ENCODE measurements at regions not wholly inside any gene's neighbourhood (a gene's known extent, or its start where the extent isn't known, plus 50 kb on each side); places are given as distances from the start of the nearest gene placed in this dataset.

DNA sequence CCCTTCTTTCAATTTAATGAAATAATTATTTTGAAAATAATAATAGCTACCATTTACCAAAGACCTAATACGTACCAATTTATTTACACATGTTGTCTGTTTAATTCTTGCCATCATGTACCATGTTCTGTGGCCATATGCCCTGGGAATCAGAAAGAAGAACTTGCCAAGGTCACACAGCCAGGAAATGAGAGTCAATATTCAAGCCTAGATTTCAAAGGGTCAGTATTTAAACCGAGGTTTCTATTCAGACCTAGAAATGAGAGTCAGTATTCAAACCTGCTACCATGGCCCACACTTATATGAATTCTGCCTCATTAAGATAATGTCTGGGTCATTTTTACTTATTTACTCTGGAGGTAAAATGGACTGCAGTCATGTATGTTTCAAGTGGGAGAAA lies 103.6 kb upstream of the TBL1XR1 start:
- Histone ChIP-seq H3K4me1 (no peaks in the 10 kb centered on the region), H3K4me3 (no peak overlapping the region), H3K9me3 (no peaks in the 10 kb centered on the region), H3K27ac (no peak overlapping the region), H3K27me3 (no peaks in the 10 kb centered on the region), H3K36me3 (no peaks in the 10 kb centered on the region)
- no peak for TF ChIP-seq POLR2A (IDR thresholded peaks at IDR 0.05)
- no peak for TF ChIP-seq EP300 (IDR thresholded peaks at IDR 0.05)
- 86% methylated on average over 2 of the region's 2 CpGs for WGBS
- DNase-seq (ENCODE audit: low spot score in 2 of 2): no peak

DNA sequence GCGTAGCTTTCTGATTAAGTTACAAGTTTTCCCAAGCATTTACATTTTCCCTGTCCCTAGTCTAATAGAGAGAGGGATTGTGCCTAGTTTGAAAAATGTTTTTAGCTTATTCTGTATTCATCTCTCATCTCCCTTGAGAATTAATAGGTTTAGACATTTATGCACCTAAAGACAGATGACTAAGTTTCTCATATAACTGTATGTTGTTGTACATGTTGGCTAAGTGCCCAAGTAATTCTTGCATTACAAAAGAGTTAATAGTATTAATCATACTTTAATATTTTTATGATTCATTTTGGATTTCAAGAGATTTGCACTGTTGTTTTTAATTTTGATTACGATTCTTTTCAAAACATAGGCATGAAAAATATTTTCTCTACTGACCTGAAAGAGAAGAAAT lies 109.0 kb upstream of the TBL1XR1 start:
- TF ChIP-seq EP300 (IDR thresholded peaks at IDR 0.05): no peak
- TF ChIP-seq POLR2A (IDR thresholded peaks at IDR 0.05): no peak
- TF ChIP-seq POLR2AphosphoS5 (IDR thresholded peaks at IDR 0.05): no peak
- TF ChIP-seq, protein P1, sequence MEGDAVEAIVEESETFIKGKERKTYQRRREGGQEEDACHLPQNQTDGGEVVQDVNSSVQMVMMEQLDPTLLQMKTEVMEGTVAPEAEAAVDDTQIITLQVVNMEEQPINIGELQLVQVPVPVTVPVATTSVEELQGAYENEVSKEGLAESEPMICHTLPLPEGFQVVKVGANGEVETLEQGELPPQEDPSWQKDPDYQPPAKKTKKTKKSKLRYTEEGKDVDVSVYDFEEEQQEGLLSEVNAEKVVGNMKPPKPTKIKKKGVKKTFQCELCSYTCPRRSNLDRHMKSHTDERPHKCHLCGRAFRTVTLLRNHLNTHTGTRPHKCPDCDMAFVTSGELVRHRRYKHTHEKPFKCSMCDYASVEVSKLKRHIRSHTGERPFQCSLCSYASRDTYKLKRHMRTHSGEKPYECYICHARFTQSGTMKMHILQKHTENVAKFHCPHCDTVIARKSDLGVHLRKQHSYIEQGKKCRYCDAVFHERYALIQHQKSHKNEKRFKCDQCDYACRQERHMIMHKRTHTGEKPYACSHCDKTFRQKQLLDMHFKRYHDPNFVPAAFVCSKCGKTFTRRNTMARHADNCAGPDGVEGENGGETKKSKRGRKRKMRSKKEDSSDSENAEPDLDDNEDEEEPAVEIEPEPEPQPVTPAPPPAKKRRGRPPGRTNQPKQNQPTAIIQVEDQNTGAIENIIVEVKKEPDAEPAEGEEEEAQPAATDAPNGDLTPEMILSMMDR (IDR thresholded peaks at IDR 0.05): no peak
- no peaks in the 10 kb centered on the region for H3K36me3 ChIP-seq
- H3K27me3 ChIP-seq: no peaks in the 10 kb centered on the region
- no peak overlapping the region for H3K27ac ChIP-seq
- no peak overlapping the region for H3K4me3 ChIP-seq
- WGBS: 70% methylated on average over 2 of the region's 2 CpGs
- DNase-seq (ENCODE audit: low spot score in 2 of 2): no peak
- H3K9me3 ChIP-seq: peaks cover 5% of the 10 kb centered on the region
- no peaks in the 10 kb centered on the region for H3K4me1 ChIP-seq

DNA sequence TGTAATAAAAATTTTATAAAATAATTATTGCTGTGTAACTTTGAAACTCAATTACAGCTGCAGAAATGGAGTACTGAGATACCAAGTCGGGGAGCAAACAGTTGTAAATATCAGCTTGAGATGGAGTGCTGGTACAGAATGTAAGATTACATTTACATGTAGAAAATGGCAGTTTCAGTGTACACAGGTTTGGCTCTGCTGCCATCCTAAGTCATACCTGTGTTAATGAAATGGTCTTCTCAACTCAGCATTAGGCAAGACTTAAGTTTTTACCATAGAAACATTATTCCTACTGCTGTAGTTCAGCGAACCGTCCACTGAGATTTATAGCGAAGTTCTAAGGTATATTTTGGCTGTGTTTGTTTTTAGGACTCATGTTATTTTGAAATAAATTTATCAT lies 110.1 kb upstream of the TBL1XR1 start:
- no peak for DNase-seq (ENCODE audit: low spot score in 2 of 2)
- H3K9me3 ChIP-seq: peaks cover 5% of the 10 kb centered on the region
- no peaks in the 10 kb centered on the region for H3K36me3 ChIP-seq
- no peak overlapping the region for H3K4me3 ChIP-seq
- WGBS: 86% methylated on average over 4 of the region's 4 CpGs
- no peak for TF ChIP-seq POLR2A (IDR thresholded peaks at IDR 0.05)
- TF ChIP-seq EP300 (IDR thresholded peaks at IDR 0.05): no peak
- TF ChIP-seq, protein P1 (IDR thresholded peaks at IDR 0.05): no peak
- no peak for TF ChIP-seq POLR2AphosphoS5 (IDR thresholded peaks at IDR 0.05)
- H3K4me1 ChIP-seq: no peaks in the 10 kb centered on the region
- H3K27me3 ChIP-seq: no peaks in the 10 kb centered on the region
- H3K27ac ChIP-seq: no peak overlapping the region

DNA sequence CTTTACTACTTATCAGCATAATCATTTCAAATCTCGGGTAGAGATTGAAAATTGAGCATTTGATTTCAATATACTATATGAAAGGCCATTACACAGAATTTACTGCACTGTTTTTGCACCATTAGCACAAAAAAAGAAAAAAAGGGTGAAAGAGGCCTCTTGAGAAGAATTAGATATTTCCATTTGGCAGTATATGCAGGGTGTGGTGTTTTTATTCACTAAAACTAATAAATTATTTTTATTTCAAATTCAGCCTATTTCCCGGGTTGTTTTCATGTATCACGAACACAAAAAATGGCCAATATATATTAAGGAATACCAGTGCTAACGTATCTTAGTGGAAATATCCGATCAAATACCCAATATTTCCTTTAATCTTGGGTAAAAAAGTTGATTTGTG lies 110.5 kb upstream of the TBL1XR1 start:
- DNase-seq (ENCODE audit: low spot score in 2 of 2): no peak
- Histone ChIP-seq H3K4me3 (no peak overlapping the region), H3K36me3 (no peaks in the 10 kb centered on the region), H3K27ac (no peak overlapping the region), H3K4me1 (no peaks in the 10 kb centered on the region), H3K27me3 (no peaks in the 10 kb centered on the region), H3K9me3 (peaks cover 5% of the 10 kb centered on the region)
- TF ChIP-seq POLR2AphosphoS5 (IDR thresholded peaks at IDR 0.05) (no peak), POLR2A (IDR thresholded peaks at IDR 0.05) (no peak), EP300 (IDR thresholded peaks at IDR 0.05) (no peak)
- TF ChIP-seq, protein P1 (IDR thresholded peaks at IDR 0.05): no peak
- WGBS: 63% methylated on average over 5 of the region's 5 CpGs

DNA sequence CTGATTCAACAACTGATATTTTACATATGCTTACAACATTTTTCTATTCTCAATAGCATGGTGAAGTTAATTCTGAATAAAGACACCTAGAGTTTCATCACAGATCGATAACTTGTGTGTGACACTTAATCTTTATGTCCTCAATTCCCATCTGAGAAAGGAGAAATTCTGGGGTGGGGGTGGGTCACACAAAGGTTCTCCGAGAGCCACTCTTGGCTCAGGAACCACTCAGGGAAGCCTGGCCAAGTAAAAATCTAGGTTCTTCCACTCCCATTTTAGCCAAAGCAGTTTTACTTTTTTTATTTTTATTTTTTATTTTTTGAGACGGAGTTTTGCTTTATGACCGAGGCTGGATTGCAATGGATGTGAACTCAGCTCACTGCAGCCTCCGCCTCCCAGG lies 111.0 kb upstream of the TBL1XR1 start:
- WGBS: 76% methylated on average over 5 of the region's 5 CpGs
- Histone ChIP-seq H3K36me3 (no peaks in the 10 kb centered on the region), H3K9me3 (peaks cover 5% of the 10 kb centered on the region), H3K27ac (no peak overlapping the region), H3K4me1 (no peaks in the 10 kb centered on the region), H3K4me3 (no peak overlapping the region), H3K27me3 (no peaks in the 10 kb centered on the region)
- DNase-seq (ENCODE audit: low spot score in 2 of 2): no peak
- TF ChIP-seq, protein P1 (IDR thresholded peaks at IDR 0.05): no peak
- TF ChIP-seq EP300 (IDR thresholded peaks at IDR 0.05): no peak
- TF ChIP-seq POLR2A (IDR thresholded peaks at IDR 0.05): no peak
- TF ChIP-seq POLR2AphosphoS5 (IDR thresholded peaks at IDR 0.05): no peak

DNA sequence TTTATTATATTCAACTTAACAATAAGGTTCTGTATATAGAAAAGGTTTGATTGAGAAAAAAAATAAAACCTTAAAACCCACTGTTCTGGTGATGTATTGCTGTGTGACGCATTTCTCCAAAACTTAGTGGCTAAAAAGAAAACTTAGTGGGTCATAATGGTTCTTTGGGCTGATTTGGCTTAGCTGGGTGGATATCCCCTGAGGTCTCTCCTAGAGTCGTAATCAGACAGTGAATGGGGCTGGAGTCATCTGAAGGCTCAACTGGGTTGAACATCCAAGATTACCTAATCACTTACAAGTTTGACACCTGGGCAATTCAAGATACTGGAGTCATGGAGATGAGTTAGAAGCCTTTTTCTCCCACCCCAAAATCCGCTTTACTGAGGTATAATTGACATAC lies 111.6 kb upstream of the TBL1XR1 start:
- WGBS: 91% methylated on average over 3 of the region's 3 CpGs
- H3K4me3 ChIP-seq: no peak overlapping the region
- TF ChIP-seq EP300 (IDR thresholded peaks at IDR 0.05) (no peak), POLR2AphosphoS5 (IDR thresholded peaks at IDR 0.05) (no peak), POLR2A (IDR thresholded peaks at IDR 0.05) (no peak)
- TF ChIP-seq, protein P1 (IDR thresholded peaks at IDR 0.05): no peak
- no peaks in the 10 kb centered on the region for H3K4me1 ChIP-seq
- peaks cover 5% of the 10 kb centered on the region for H3K9me3 ChIP-seq
- H3K27me3 ChIP-seq: no peaks in the 10 kb centered on the region
- DNase-seq (ENCODE audit: low spot score in 2 of 2): no peak
- H3K27ac ChIP-seq: no peak overlapping the region
- no peaks in the 10 kb centered on the region for H3K36me3 ChIP-seq
